Astrocyte of the cerebellum (primary cell): ENCODE measurements at regions not wholly inside any gene's neighbourhood (a gene's known extent, or its start where the extent isn't known, plus 50 kb on each side); places are given as distances from the start of the nearest gene placed in this dataset.

ENCODE experiments used
- DNase-seq: peaks from one replicate; pipeline ENCODE4 v3.0.0-alpha.2; 2011; ENCODE audit warnings: low read depth
- H3K4me3 ChIP-seq: 2 replicates; pipeline ENCODE4 v1.5.1; 2011; ENCODE audit warnings: mild to moderate bottlenecking, low read depth, low read length, moderate library complexity
- CTCF ChIP-seq: IDR thresholded peaks from 2 replicates; pipeline ENCODE4 v1.5.1; 2012; ENCODE audit warnings: low read length, low read depth, moderate library complexity, mild to moderate bottlenecking; ENCODE audit errors: missing control alignments
- in situ Hi-C: cut with HindIII; loops from 2 replicates; pipeline ENCODE4 v1.10.0; 2017; ENCODE audit warnings: low sequenced_read_pairs

GRCh38 chr11:16605894-16606783 is 132.3 kb upstream of the C11orf58 start:
- peak; percentile 92 for DNase-seq
- TF ChIP-seq CTCF = peak; percentile 99
- in situ Hi-C loops = loop anchor here (25.0 kb wide), 1 partner anchor 819 kb away; no protein-coding TSS in a partner anchor
- H3K4me3 ChIP-seq = peak overlapping the region; percentile 73

- peak overlapping the region; percentile 73 for H3K4me3 ChIP-seq
- no peak for DNase-seq
- no peak for TF ChIP-seq CTCF
- in situ Hi-C loops = loop anchor here (25.0 kb wide), 1 partner anchor 818 kb away; no protein-coding TSS in a partner anchor
Observed at GRCh38 chr11:16605389-16605893, 133.0 kb upstream of the C11orf58 start.

- peak overlapping the region; percentile 73 for H3K4me3 ChIP-seq
- in situ Hi-C loops = loop anchor here (25.0 kb wide), 1 partner anchor 818 kb away; no protein-coding TSS in a partner anchor
- no peak for DNase-seq
- TF ChIP-seq CTCF = no peak
Observed at GRCh38 chr11:16604794-16605388, 133.6 kb upstream of the C11orf58 start.

GRCh38 chr11:16603890-16604793 is 134.3 kb upstream of the C11orf58 start:
- peak overlapping the region; percentile 73 for H3K4me3 ChIP-seq

GRCh38 chr11:16603245-16603644 is 135.2 kb upstream of the C11orf58 start:
- no peak overlapping the region for H3K4me3 ChIP-seq
- no peak for TF ChIP-seq CTCF
- no peak for DNase-seq
- in situ Hi-C loops = loop anchor here (25.0 kb wide), 1 partner anchor 816 kb away; no protein-coding TSS in a partner anchor

More at GRCh38 chr11:16603890-16604793, 134.3 kb upstream of the C11orf58 start:
- TF ChIP-seq CTCF = no peak
- no peak for DNase-seq
- in situ Hi-C loops = loop anchor here (25.0 kb wide), 1 partner anchor 817 kb away; no protein-coding TSS in a partner anchor
